HepG2 (cell line): ENCODE measurements at regions not wholly inside any gene's neighbourhood (a gene's known extent, or its start where the extent isn't known, plus 50 kb on each side); places are given as distances from the start of the nearest gene placed in this dataset.

Source experiments
- CTCF ChIP-seq: sonication (generic); formaldehyde crosslinking; IDR thresholded peaks from 2 replicates; pipeline ENCODE4 v1.5.0; 2020; ENCODE audit warnings: mild to moderate bottlenecking, missing genetic modification reagents, moderate library complexity
- KLF16 ChIP-seq, 2 experiments: sonication (generic) in 1 of 2; formaldehyde crosslinking in 1 of 2; IDR thresholded peaks; 2 replicates each; pipeline versions ENCODE4 v1.6.1 to v1.8.0; 2016 to 2023; ENCODE audit warnings: missing genetic modification reagents in 2 of 2, missing compliant biosample characterization in 1 of 2
- MTA3 ChIP-seq: sonication (generic); formaldehyde crosslinking; IDR thresholded peaks from 2 replicates; pipeline ENCODE4 v1.4.0; 2020; ENCODE audit warnings: missing genetic modification reagents
- MYC ChIP-seq: sonication (generic); formaldehyde crosslinking; IDR thresholded peaks from 2 replicates; pipeline ENCODE4 v1.9.0; 2021; ENCODE audit warnings: missing genetic modification reagents, borderline replicate concordance
- PBX3 ChIP-seq: sonication (generic); formaldehyde crosslinking; IDR thresholded peaks from 2 replicates; pipeline ENCODE4 v1.8.1; 2023; ENCODE audit warnings: missing genetic modification reagents, inconsistent platforms, borderline replicate concordance
- PRDM10 ChIP-seq: sonication (generic); formaldehyde crosslinking; IDR thresholded peaks from 2 replicates; pipeline ENCODE4 v1.4.0; 2020; ENCODE audit warnings: low read depth, missing genetic modification reagents
- TCF7 ChIP-seq: sonication (generic); IDR thresholded peaks from 2 replicates; pipeline ENCODE4 v1.6.1; 2016; ENCODE audit warnings: antibody characterized with exemption, low read depth
- ZBTB21 ChIP-seq: sonication (generic); formaldehyde crosslinking; IDR thresholded peaks from 2 replicates; pipeline ENCODE4 v1.4.0; 2020; ENCODE audit warnings: missing genetic modification reagents
- ZNF468 ChIP-seq: sonication (generic); formaldehyde crosslinking; IDR thresholded peaks from 2 replicates; pipeline ENCODE4 v1.8.0; 2022; ENCODE audit warnings: mild to moderate bottlenecking, moderate library complexity, missing genetic modification reagents
- ZNF577 ChIP-seq: sonication (generic); formaldehyde crosslinking; IDR thresholded peaks from 2 replicates; pipeline ENCODE4 v1.4.0; 2020; ENCODE audit warnings: mild to moderate bottlenecking, low read depth, missing genetic modification reagents, borderline replicate concordance
- ZNF615 ChIP-seq: sonication (generic); formaldehyde crosslinking; IDR thresholded peaks from 2 replicates; pipeline ENCODE4 v1.5.0; 2020; ENCODE audit warnings: mild to moderate bottlenecking, missing genetic modification reagents, borderline replicate concordance
- ZSCAN22 ChIP-seq: sonication (generic); formaldehyde crosslinking; IDR thresholded peaks from 2 replicates; pipeline ENCODE4 v1.4.0; 2020; ENCODE audit warnings: mild to moderate bottlenecking, missing genetic modification reagents

- TF ChIP-seq CTCF (CRISPR knock-in tag) (no peak), ZSCAN22 (no peak), ZNF468 (CRISPR knock-in tag) (no peak), ZNF615 (CRISPR knock-in tag) (no peak), KLF16 (CRISPR knock-in tag; IDR thresholded peaks at IDR 0.05) (no peak), TCF7 (no peak), ZBTB21 (no peak), ZNF577 (no peak), PRDM10 (no peak), MYC (no peak), MTA3 (CRISPR knock-in tag) (no peak), PBX3 (CRISPR knock-in tag) (no peak)
Measured at GRCh38 chr17:27226611-27227230, 67.2 kb upstream of the WSB1 start.
